Nephron (organoid): ENCODE measurements at regions not wholly inside any gene's neighbourhood (a gene's known extent, or its start where the extent isn't known, plus 50 kb on each side); places are given as distances from the start of the nearest gene placed in this dataset.

Experiments
- H3K27ac Mint-ChIP-seq, 3 experiments: 2 replicates each; pipeline ENCODE4 v1.8.0; 2020; ENCODE audit warnings: mixed read lengths in 3 of 3, mild to moderate bottlenecking in 2 of 3, moderate library complexity in 1 of 3
- H3K27me3 Mint-ChIP-seq: 2 replicates; pipeline ENCODE4 v1.8.0; 2021; ENCODE audit warnings: low read depth, mild to moderate bottlenecking, moderate library complexity, mixed read lengths
- H3K36me3 Mint-ChIP-seq: 2 replicates; pipeline ENCODE4 v1.8.0; 2020; ENCODE audit warnings: low read depth, mixed read lengths
- H3K4me1 Mint-ChIP-seq: 2 replicates; pipeline ENCODE4 v1.8.0; 2020; ENCODE audit warnings: mixed read lengths
- H3K4me3 Mint-ChIP-seq, 3 experiments: 2 replicates each; pipeline ENCODE4 v1.8.0; 2020; ENCODE audit warnings: mild to moderate bottlenecking in 3 of 3, mixed read lengths in 3 of 3, moderate library complexity in 2 of 3
- H3K9me3 Mint-ChIP-seq: 2 replicates; pipeline ENCODE4 v1.8.0; 2020; ENCODE audit warnings: mixed read lengths
- TF ChIP-seq, protein P1 (sequence below), 3 experiments: fragments of 200-600 bp; sonication (generic); IDR thresholded peaks; one replicate each; pipeline ENCODE4 v1.5.0; 2021; ENCODE audit warnings: antibody characterized with exemption in 3 of 3; ENCODE audit not compliant: unreplicated experiment in 3 of 3

DNA sequence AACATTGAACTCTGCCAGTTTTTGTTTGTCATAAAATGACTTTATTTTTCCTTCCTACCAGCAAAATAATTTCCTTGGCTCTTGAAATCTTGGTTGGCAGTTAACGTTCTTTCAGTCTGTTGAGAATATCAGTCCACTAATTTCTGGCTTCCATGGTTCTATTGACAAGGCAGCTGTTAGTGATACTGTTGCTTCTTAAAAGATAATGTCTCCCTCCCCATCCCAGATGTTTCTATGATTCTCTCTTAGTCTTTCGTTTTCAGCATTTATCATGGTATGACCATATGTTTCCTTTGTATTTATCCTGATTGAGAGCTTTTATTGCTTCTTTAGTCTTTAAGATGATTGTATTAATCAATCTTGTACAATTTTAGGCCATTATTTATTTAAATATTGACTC lies 81.1 kb upstream of the STK26 start:
- H3K4me1 Mint-ChIP-seq = peaks cover 23% of the 10 kb centered on the region
- H3K9me3 Mint-ChIP-seq = no peaks in the 10 kb centered on the region
- H3K36me3 Mint-ChIP-seq = no peaks in the 10 kb centered on the region
- H3K4me3 Mint-ChIP-seq = no peak overlapping the region
- TF ChIP-seq, protein P1, sequence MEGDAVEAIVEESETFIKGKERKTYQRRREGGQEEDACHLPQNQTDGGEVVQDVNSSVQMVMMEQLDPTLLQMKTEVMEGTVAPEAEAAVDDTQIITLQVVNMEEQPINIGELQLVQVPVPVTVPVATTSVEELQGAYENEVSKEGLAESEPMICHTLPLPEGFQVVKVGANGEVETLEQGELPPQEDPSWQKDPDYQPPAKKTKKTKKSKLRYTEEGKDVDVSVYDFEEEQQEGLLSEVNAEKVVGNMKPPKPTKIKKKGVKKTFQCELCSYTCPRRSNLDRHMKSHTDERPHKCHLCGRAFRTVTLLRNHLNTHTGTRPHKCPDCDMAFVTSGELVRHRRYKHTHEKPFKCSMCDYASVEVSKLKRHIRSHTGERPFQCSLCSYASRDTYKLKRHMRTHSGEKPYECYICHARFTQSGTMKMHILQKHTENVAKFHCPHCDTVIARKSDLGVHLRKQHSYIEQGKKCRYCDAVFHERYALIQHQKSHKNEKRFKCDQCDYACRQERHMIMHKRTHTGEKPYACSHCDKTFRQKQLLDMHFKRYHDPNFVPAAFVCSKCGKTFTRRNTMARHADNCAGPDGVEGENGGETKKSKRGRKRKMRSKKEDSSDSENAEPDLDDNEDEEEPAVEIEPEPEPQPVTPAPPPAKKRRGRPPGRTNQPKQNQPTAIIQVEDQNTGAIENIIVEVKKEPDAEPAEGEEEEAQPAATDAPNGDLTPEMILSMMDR (IDR thresholded peaks at IDR 0.05; ENCODE audit: unreplicated experiment in 3 of 3) = no peak
- H3K27ac Mint-ChIP-seq = peak overlapping the region in 1 of 3 experiments; percentile 2
- no peaks in the 10 kb centered on the region for H3K27me3 Mint-ChIP-seq

DNA sequence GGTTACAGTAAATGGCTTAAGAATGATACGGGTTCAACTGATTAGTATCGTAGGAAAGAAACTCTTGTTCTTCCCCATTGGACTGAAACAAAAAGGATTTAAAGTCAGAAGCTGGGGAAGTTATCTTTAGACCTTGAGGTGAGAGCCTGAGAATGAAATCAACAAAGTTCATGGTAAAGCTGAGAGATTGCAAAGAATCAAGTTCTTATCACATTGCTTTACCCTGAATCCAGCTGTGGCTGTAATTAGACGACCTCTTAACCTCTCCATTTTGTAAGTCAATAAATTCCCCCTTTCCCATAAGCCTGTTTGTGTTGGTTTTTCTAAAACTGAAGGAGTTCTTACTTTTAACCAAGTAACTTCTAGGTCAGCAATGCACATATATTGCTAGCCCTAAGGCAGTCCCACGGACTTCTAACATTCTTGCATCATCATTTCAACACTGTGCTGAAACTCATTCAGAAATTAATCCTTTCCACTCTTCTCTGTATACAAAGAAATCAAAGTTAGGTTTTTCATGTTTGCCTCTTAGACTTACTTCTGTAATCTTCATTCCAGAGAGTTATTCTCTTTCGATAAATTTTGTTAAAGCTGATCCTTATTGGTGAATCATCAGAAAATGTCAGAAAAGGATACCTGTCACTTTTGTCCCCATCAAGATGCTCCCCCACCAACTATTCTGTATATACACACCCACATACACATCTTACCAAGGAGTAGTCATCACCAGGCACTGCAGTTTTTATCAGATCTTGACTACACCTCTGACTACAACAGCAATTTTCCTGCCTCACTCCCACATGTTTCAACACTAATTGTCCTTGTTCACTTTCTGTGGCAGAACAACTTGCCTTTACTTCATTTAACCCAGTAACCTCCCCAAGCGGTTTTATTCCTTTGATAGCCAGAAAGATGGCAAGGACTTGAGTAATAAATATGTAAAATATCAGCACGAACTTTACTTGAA lies 77.9 kb upstream of the STK26 start:
- Mint-ChIP-seq H3K4me3 (no peak overlapping the region), H3K27me3 (no peaks in the 10 kb centered on the region), H3K36me3 (no peaks in the 10 kb centered on the region), H3K4me1 (peaks cover 23% of the 10 kb centered on the region), H3K27ac (peak overlapping the region in 2 of 3 experiments; percentile 35 to 44), H3K9me3 (no peaks in the 10 kb centered on the region)
- TF ChIP-seq, protein P1 (IDR thresholded peaks at IDR 0.05; ENCODE audit: unreplicated experiment in 3 of 3) = no peak

DNA sequence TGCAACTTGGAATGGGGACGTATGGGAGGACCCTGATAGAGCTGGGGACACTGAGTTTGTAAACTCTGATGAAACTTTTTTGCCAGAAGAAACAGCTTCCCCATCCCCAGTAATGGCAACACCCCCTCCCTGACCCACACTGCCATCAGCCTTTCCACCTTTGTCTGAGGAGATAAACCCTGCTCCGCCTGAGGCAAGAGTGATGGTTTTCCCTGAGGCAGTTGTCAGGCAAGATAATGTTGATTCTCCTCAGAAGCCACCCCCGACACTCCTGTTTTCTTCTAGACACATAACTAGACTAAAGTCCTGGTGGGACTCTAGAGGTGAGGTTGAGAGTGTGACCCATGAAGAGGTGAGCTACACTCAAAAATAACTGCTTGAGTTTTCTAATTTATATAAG lies 71.9 kb upstream of the STK26 start:
- Mint-ChIP-seq H3K9me3 (peaks cover 6% of the 10 kb centered on the region), H3K4me3 (no peak overlapping the region), H3K36me3 (no peaks in the 10 kb centered on the region), H3K27ac (no peak overlapping the region), H3K4me1 (peaks cover 2% of the 10 kb centered on the region), H3K27me3 (no peaks in the 10 kb centered on the region)
- TF ChIP-seq, protein P1 (IDR thresholded peaks at IDR 0.05; ENCODE audit: unreplicated experiment in 3 of 3) = no peak

DNA sequence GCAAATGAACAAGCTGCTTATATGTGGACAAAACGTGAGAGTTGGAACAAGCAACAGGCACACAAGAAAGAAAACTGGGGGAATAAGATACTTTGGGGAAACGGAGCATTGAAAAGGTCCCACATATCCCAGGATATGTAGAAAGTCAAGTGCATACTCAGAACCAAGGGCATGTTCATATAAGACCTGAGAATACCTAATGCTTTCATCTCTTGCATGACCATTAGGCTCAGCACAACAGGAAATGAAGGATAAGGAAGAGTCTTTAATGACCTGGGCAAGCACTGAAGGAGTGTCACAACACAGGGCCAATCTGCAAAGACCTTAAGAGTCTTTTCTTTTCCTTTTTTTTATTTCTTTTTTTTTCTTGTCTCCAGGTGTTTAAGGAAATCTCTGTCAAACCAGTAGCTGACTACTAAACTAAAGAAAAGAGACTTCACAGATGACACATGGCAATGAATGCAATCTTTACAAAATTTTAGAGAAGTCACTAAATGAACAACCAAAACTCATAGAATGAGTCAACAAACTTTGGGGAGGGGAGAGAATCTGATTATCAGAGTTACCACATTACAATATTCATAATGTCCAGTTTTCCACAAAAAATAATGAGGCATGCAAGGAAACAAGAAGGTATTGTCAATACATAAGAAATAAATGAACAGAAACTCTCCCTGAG lies 67.9 kb upstream of the STK26 start:
- Mint-ChIP-seq H3K36me3 (no peaks in the 10 kb centered on the region), H3K27me3 (peaks cover 4% of the 10 kb centered on the region)
- TF ChIP-seq, protein P1 (IDR thresholded peaks at IDR 0.05; ENCODE audit: unreplicated experiment in 3 of 3) = no peak

DNA sequence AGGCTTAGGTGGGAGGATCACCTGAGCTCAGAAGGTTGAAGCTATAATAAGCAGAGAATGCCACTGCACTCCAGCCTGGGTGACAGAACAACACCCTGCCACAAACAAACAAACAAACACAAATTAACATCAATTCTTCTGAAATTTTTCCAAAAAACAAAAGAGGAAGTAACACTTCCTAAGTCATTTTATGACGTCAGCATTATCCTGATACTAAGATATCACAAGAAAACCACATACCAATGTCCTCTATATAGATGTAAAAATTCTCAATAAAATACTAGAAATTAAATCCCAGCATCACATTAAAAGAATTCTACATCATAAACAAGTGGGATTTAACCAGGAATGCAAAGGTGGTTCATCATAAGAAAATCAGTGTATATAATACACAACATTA lies 64.4 kb upstream of the STK26 start:
- TF ChIP-seq, protein P1 (IDR thresholded peaks at IDR 0.05; ENCODE audit: unreplicated experiment in 3 of 3) = no peak
- no peak overlapping the region for H3K4me3 Mint-ChIP-seq
- H3K4me1 Mint-ChIP-seq = no peaks in the 10 kb centered on the region
- H3K9me3 Mint-ChIP-seq = peaks cover 10% of the 10 kb centered on the region
- peaks cover 4% of the 10 kb centered on the region for H3K27me3 Mint-ChIP-seq
- no peak overlapping the region for H3K27ac Mint-ChIP-seq
- H3K36me3 Mint-ChIP-seq = no peaks in the 10 kb centered on the region

More for the DNA sequence above, 67.9 kb upstream of the STK26 start:
- H3K4me3 Mint-ChIP-seq = no peak overlapping the region
- no peak overlapping the region for H3K27ac Mint-ChIP-seq
- peaks cover 10% of the 10 kb centered on the region for H3K9me3 Mint-ChIP-seq
- no peaks in the 10 kb centered on the region for H3K4me1 Mint-ChIP-seq
